ENCODE measurements at regions not wholly inside any gene's neighbourhood (a gene's known extent, or its start where the extent isn't known, plus 50 kb on each side); places are given as distances from the start of the nearest gene placed in this dataset.

- no peak for TF ChIP-seq CTCF (IDR thresholded peaks at IDR 0.05)
- TF ChIP-seq POLR2A (IDR thresholded peaks at IDR 0.05): no peak
Measured at GRCh38 chr16:65227150-65227835, 105.4 kb upstream of the CDH11 start.

All from uterus (tissue), 2 donors.